ENCODE measurements at regions not wholly inside any gene's neighbourhood (a gene's known extent, or its start where the extent isn't known, plus 50 kb on each side); places are given as distances from the start of the nearest gene placed in this dataset.

- no peak for TF ChIP-seq MAX (CRISPR knock-in tag; IDR thresholded peaks at IDR 0.05)
- TF ChIP-seq USF2 (CRISPR knock-in tag; IDR thresholded peaks at IDR 0.05) = no peak
- no peak for TF ChIP-seq CREB1 (CRISPR knock-in tag; IDR thresholded peaks at IDR 0.05)
- no peak for TF ChIP-seq NFYB (CRISPR knock-in tag; conservative IDR thresholded peaks at IDR 0.05; ENCODE audit: low read depth)
- no peak for TF ChIP-seq GABPB1 (CRISPR knock-in tag; IDR thresholded peaks at IDR 0.05)
- no peak for TF ChIP-seq SP1 (CRISPR knock-in tag; conservative IDR thresholded peaks at IDR 0.05)
- TF ChIP-seq ATF2 (CRISPR knock-in tag; IDR thresholded peaks at IDR 0.05; ENCODE audit: borderline replicate concordance, low read depth) = no peak
- TF ChIP-seq CTCF (IDR thresholded peaks at IDR 0.05) = no peak
Measured at GRCh38 chr7:66869660-66870450, 51.2 kb upstream of the TMEM248 start.
